Muscle of leg (tissue), 3 donors: ENCODE measurements at regions not wholly inside any gene's neighbourhood (a gene's known extent, or its start where the extent isn't known, plus 50 kb on each side); places are given as distances from the start of the nearest gene placed in this dataset.

Experiments
- DNase-seq: peaks from one replicate; pipeline ENCODE4 v3.0.0; 2013
- H3K27ac ChIP-seq: one replicate; pipeline ENCODE4 v1.5.1; 2013; ENCODE audit warnings: mild to moderate bottlenecking, low read length, control low read depth
- H3K27me3 ChIP-seq: one replicate; pipeline ENCODE4 v1.6.1; 2013; ENCODE audit warnings: low read length; ENCODE audit not compliant: control insufficient read depth, insufficient read depth
- H3K36me3 ChIP-seq: one replicate; pipeline ENCODE4 v1.6.1; 2013; ENCODE audit warnings: low read length; ENCODE audit not compliant: control insufficient read depth, insufficient read depth
- H3K4me1 ChIP-seq: one replicate; pipeline ENCODE4 v1.6.1; 2013; ENCODE audit warnings: low read length; ENCODE audit not compliant: control insufficient read depth, insufficient read depth
- H3K4me3 ChIP-seq: one replicate; pipeline ENCODE4 v1.5.1; 2013; ENCODE audit warnings: low read length, control low read depth
- H3K9me3 ChIP-seq: replicated peaks from 2 replicates; pipeline ENCODE4 v1.6.1; 2013; ENCODE audit warnings: low read depth, low read length; ENCODE audit not compliant: control insufficient read depth
- WGBS: methylation state at CpG from one replicate; pipeline ENCODE4 v1.1.5; 2013; ENCODE audit warnings: missing lambda C conversion rate; ENCODE audit not compliant: insufficient coverage; 5-methylcytosine and 5-hydroxymethylcytosine counted together

DNA sequence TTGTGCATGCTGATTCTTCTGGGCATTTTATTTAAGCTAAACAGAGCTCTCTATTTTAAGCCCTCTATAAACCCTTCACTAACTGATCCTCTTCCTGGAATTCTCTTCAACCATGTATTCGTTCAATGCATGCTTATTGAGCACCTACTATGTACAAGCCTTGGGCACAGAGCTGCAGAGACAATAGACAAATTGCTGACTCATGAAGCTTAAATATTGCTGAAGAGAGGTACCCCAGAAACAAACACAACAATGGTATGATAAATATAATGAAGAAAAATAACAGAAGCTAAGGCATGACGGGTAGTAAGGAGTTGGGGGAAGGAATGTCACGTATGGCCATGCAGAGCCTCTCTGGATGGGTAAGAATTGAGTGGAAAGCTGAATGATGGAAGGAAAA lies 222.2 kb downstream of the PPARGC1A start:
- no peak overlapping the region for H3K4me3 ChIP-seq
- H3K9me3 ChIP-seq = no peaks in the 10 kb centered on the region
- WGBS = 93% methylated on average over 2 of the region's 3 CpGs
- no peaks in the 10 kb centered on the region for H3K27me3 ChIP-seq
- no peaks in the 10 kb centered on the region for H3K36me3 ChIP-seq
- H3K4me1 ChIP-seq = no peaks in the 10 kb centered on the region
- DNase-seq = no peak
- no peak overlapping the region for H3K27ac ChIP-seq

DNA sequence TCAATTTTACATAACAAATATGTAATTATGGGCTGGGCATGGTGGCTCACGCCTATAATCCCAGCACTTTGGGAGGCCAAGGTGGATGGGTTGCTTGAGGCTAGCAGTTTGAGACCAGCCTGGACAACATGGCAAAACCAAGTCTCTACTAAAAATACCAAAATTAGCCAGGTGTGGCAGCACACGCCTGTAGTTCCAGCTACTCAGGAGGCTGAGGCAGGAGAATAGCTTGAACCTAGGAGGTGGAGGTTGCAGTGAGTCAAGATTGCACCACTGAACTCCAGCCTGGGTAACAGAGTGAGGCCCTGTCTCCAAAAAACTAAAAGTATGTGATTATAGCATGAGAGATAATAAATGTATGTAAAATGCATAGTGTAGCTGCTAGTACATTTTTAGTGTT lies 229.0 kb downstream of the PPARGC1A start:
- Histone ChIP-seq H3K4me3 (no peak overlapping the region), H3K27me3 (no peaks in the 10 kb centered on the region), H3K27ac (no peak overlapping the region), H3K36me3 (no peaks in the 10 kb centered on the region), H3K9me3 (no peaks in the 10 kb centered on the region), H3K4me1 (no peaks in the 10 kb centered on the region)
- DNase-seq = no peak
- WGBS = no CpG with 5 or more reads among the region's 2 CpGs

DNA sequence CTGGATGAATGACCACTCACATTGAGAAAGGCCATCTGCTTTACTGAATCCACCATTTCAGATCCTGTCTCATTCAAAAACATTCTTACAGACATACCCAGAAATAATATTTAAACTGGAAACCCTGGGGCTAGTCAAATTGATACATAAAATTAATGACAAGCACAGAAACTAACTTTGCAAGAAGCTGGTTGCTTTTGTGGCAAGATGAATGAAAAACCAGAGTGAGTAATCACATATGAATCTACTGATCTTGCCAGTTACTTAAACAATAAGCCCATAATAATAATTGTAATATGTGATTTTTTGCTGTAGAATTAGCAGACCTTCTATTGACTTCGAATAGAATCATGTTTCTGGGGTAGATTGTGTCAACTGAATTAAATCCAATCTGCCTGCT lies 235.1 kb downstream of the PPARGC1A start:
- Histone ChIP-seq H3K36me3 (no peaks in the 10 kb centered on the region), H3K4me3 (no peak overlapping the region), H3K27me3 (no peaks in the 10 kb centered on the region), H3K4me1 (no peaks in the 10 kb centered on the region), H3K9me3 (no peaks in the 10 kb centered on the region), H3K27ac (no peak overlapping the region)
- DNase-seq = no peak
- WGBS = no CpG with 5 or more reads among the region's 1 CpG

DNA sequence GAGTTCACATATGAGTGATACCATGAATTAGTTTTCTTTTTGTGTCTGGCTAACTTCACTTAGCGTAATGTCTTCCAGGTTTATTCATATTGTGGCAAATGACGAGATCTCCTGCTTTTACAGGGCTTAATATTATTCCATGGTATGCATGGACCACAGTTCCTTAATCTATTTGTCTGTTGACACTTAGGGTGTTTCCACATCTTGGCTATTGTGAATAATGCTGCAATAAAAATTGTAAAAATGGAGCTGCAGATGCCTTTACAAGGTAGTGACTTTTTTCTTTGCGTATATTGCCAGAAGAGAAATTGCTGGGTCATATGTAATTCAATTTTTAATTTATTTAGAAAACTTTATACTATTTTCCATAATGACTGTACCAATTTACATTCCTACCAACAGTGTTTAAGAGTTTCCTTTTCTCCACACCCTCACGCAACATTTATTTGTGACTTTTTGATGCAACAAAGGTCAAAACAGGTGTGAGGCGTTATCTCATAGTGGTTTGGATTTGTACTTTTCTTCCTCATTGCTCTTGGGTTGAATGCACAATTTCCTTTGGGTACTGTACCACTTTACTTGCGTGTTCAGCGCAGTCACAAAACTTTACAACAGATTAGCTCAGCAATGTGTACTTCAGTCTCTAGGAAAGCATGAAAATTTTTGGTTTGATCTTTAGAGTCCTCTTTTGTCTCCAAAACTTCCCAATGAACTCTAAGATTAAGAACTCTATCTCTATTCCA lies 240.8 kb downstream of the PPARGC1A start:
- Histone ChIP-seq H3K27ac (no peak overlapping the region), H3K4me3 (no peak overlapping the region), H3K27me3 (no peaks in the 10 kb centered on the region), H3K4me1 (no peaks in the 10 kb centered on the region), H3K9me3 (peaks cover 2% of the 10 kb centered on the region), H3K36me3 (no peaks in the 10 kb centered on the region)
- WGBS = no CpG with 5 or more reads among the region's 7 CpGs
- DNase-seq = no peak

DNA sequence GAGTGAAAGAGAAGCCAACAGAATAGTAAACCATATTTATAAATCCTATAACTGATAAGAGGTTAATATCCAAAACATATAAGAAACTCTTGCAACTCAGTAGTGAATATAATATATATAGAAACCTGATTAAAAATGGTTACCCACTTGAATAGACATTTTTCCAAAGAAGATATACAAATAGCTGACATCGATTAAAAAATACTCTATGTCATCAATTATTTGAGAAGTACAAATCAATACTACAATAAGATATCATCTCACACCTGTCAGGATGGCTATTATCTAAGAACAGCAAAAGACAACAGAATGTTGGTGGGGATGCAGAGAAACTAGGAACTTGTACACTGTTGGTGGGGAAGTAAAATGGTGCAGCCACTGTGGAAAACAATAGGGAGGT lies 254.4 kb downstream of the PPARGC1A start:
- no CpG with 5 or more reads among the region's 1 CpG for WGBS
- H3K36me3 ChIP-seq = no peaks in the 10 kb centered on the region
- H3K4me1 ChIP-seq = no peaks in the 10 kb centered on the region
- no peak overlapping the region for H3K4me3 ChIP-seq
- no peaks in the 10 kb centered on the region for H3K27me3 ChIP-seq
- no peak overlapping the region for H3K27ac ChIP-seq
- no peak for DNase-seq
- H3K9me3 ChIP-seq = no peaks in the 10 kb centered on the region

DNA sequence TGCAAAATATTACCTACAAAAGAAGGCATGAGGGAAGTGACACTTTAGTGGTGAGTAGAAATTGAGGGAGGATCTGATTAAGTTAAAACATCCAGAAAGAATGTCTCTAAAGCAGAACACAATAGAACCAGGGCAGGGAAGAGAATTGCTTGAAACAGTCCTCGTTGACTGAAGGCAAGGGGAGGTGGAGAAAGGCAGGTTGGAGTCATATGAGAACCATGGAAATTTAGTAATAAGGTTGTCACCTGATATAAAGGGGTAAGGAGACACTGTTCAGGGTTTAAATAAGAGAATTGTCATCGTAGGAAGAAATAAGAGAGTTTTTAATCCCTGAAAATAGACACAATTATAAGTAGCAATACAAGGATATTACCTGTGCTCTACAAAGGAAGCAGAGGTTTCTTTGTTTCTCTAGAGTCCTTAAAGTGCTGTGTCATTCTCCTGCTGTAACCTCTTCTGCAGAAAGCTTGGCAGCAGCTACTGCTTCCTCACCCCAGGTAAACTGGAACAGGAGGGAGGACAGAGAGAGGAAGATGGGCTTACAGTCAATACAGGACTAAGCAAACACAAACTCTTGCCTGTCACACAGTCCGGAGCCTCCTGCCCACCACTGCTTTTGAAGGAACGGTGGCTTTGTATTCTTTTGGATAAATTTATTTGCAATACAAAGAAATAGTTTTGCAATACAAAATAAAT lies 258.4 kb downstream of the PPARGC1A start:
- no peak overlapping the region for H3K4me3 ChIP-seq
- H3K4me1 ChIP-seq = no peaks in the 10 kb centered on the region
- no CpG with 5 or more reads among the region's 4 CpGs for WGBS
- no peaks in the 10 kb centered on the region for H3K9me3 ChIP-seq
- no peaks in the 10 kb centered on the region for H3K36me3 ChIP-seq
- no peak for DNase-seq
- H3K27me3 ChIP-seq = no peaks in the 10 kb centered on the region
- H3K27ac ChIP-seq = no peak overlapping the region

DNA sequence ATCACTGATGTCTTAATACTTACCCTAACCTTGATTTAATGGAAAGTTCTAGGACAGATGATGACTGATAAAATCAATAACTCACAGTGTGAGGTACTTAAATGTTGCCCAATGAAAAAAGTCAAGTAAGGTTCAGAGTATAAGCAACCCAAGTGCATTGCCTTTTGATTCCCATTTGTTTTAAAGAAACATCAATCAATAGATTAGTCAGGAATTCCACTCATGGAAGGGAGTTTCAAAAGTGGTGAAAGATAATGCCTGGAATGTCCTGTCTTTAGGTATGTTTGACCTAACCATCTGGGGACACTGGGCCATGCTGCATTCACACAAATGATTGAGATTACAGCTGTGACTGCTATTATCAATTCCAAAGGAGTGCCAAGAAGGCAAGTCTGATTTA lies 259.7 kb downstream of the PPARGC1A start:
- no peak overlapping the region for H3K27ac ChIP-seq
- no peaks in the 10 kb centered on the region for H3K27me3 ChIP-seq
- no peak for DNase-seq
- no peaks in the 10 kb centered on the region for H3K9me3 ChIP-seq
- H3K4me1 ChIP-seq = no peaks in the 10 kb centered on the region
- H3K36me3 ChIP-seq = no peaks in the 10 kb centered on the region
- no peak overlapping the region for H3K4me3 ChIP-seq

DNA sequence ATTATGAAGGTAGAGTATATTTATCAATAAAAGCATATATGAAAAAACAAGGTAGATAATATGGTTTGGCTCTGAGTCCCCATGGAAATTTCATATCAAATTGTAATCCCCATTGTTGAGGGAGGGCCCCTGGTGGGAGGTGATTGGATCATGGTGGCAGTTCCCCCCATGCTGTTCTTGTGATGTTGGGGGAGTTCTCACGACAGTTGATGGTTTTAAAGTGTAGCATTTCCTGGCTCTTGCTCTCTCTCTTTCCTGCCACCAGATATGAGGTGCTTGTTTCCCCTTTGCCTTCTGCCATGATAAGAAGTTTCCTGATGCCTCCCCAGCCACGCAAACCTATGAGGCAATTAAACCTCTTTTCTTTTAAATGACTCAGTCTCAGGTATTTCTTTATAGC lies 260.4 kb downstream of the PPARGC1A start:
- no CpG with 5 or more reads among the region's 2 CpGs for WGBS
- Histone ChIP-seq H3K9me3 (peaks cover under 1% of the 10 kb centered on the region), H3K36me3 (no peaks in the 10 kb centered on the region), H3K4me3 (no peak overlapping the region), H3K27me3 (no peaks in the 10 kb centered on the region), H3K4me1 (no peaks in the 10 kb centered on the region), H3K27ac (no peak overlapping the region)
- DNase-seq = no peak

DNA sequence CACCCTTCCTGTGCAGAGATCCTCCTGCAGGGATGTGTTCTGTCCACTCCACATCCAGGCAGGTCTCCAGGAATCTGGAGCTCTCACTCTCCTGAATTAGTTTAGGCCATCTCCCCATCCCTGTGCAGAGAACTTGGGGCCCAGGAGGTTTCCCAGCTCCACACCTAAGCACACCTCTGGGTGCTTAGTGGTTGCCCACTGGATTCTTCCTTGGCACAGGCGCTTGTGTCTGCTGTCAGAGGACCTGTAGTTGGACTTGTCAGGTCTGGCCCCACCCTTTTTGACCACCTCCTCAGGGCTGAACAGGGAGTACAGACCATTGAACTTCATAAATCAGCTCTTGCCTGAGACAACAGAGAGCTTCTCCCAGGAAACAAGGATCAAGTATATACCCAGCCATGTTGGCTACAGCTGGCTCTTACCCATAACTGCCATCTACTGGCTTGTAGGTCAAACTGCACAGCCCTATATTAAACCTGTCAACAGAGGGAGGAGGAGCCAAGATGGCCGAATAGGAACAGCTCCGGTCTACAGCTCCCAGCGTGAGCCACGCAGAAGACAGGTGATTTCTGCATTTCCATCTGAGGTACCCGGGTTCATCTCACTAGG lies 275.5 kb downstream of the PPARGC1A start:
- 73% methylated on average over 6 of the region's 6 CpGs for WGBS
- Histone ChIP-seq H3K27ac (no peak overlapping the region), H3K9me3 (no peaks in the 10 kb centered on the region), H3K36me3 (no peaks in the 10 kb centered on the region), H3K27me3 (no peaks in the 10 kb centered on the region), H3K4me3 (no peak overlapping the region), H3K4me1 (no peaks in the 10 kb centered on the region)
- no peak for DNase-seq

DNA sequence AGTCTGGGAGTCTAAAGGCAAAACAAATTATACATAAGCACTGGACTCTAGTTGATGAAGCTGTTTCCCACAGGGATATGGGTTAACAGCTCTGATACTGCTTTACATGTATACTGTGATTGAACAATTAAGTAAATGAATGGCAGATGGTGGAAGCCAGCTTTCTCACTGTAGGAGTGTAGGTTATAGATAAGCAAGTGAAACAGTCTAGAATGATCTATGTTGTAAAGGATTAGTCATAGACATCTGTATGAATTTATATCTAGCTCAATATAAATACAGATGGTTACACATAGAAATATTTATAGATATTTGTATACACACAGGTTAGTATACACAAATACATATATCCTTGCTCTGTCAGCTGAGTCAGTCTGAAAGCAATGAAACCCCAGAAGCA lies 276.1 kb downstream of the PPARGC1A start:
- H3K27me3 ChIP-seq = no peaks in the 10 kb centered on the region
- no peak overlapping the region for H3K4me3 ChIP-seq
- no peak for DNase-seq
- no peak overlapping the region for H3K27ac ChIP-seq
- no peaks in the 10 kb centered on the region for H3K36me3 ChIP-seq
- H3K9me3 ChIP-seq = no peaks in the 10 kb centered on the region
- H3K4me1 ChIP-seq = no peaks in the 10 kb centered on the region
